Trophoblast cell (in vitro differentiated cells and primary cell): ENCODE measurements at regions not wholly inside any gene's neighbourhood (a gene's known extent, or its start where the extent isn't known, plus 50 kb on each side); places are given as distances from the start of the nearest gene placed in this dataset.
"Not testable (repeated sequence)": the region's sequence is repeated elsewhere in the genome, so short reads cannot be mapped to it uniquely, and the experiment has no call there.

ENCODE experiments used
- DNase-seq, 2 donors: peaks; one replicate each; pipeline ENCODE4 v3.0.0-alpha.2; 2016
- H2AFZ ChIP-seq: 2 replicates; pipeline ENCODE4 v1.6.1; 2013; ENCODE audit warnings: low read length, moderate library complexity, mild to moderate bottlenecking; ENCODE audit not compliant: insufficient read depth, poor library complexity
- H2AK5ac ChIP-seq: 2 replicates; pipeline ENCODE4 v1.6.1; 2013; ENCODE audit warnings: mild to moderate bottlenecking, low read length
- H2BK120ac ChIP-seq: 2 replicates; pipeline ENCODE4 v1.6.1; 2013; ENCODE audit warnings: low read length, mild to moderate bottlenecking, moderate library complexity; ENCODE audit not compliant: insufficient read depth, poor library complexity
- H2BK12ac ChIP-seq: 2 replicates; pipeline ENCODE4 v1.6.1; 2013; ENCODE audit warnings: mild to moderate bottlenecking, low read length, moderate library complexity
- H2BK5ac ChIP-seq: 2 replicates; pipeline ENCODE4 v1.6.1; 2013; ENCODE audit warnings: low read length, low read depth, moderate library complexity, mild to moderate bottlenecking; ENCODE audit not compliant: poor library complexity
- H3K14ac ChIP-seq: 2 replicates; pipeline ENCODE4 v1.6.1; 2013; ENCODE audit warnings: mild to moderate bottlenecking, low read length
- H3K18ac ChIP-seq: 2 replicates; pipeline ENCODE4 v1.6.1; 2013; ENCODE audit warnings: mild to moderate bottlenecking, low read length
- H3K23ac ChIP-seq: 2 replicates; pipeline ENCODE4 v1.6.1; 2013; ENCODE audit warnings: low read length
- H3K27ac ChIP-seq: 2 replicates; pipeline ENCODE4 v1.5.1; 2013; ENCODE audit warnings: low read depth, mild to moderate bottlenecking, inconsistent platforms, low read length, moderate library complexity
- H3K27me3 ChIP-seq: 2 replicates; pipeline ENCODE4 v1.6.1; 2013; ENCODE audit warnings: inconsistent platforms, mild to moderate bottlenecking, low read length, moderate library complexity; ENCODE audit not compliant: insufficient read depth
- H3K36me3 ChIP-seq, 2 experiments: 1 replicate in 1 of 2; 2 replicates in 1 of 2; pipeline ENCODE4 v1.6.1; 2013; ENCODE audit warnings: low read length in 2 of 2, mild to moderate bottlenecking in 2 of 2, moderate library complexity in 1 of 2; ENCODE audit not compliant: insufficient read depth in 2 of 2, control insufficient read depth in 1 of 2
- H3K4ac ChIP-seq: 2 replicates; pipeline ENCODE4 v1.6.1; 2013; ENCODE audit warnings: low read depth, mild to moderate bottlenecking, low read length, moderate library complexity
- H3K4me1 ChIP-seq, 2 experiments: 1 replicate in 1 of 2; 2 replicates in 1 of 2; pipeline ENCODE4 v1.6.1; 2013; ENCODE audit warnings: low read length in 2 of 2, mild to moderate bottlenecking in 2 of 2, moderate library complexity in 1 of 2; ENCODE audit not compliant: insufficient read depth in 2 of 2, control insufficient read depth in 1 of 2
- H3K4me2 ChIP-seq: 2 replicates; pipeline ENCODE4 v1.6.1; 2013; ENCODE audit warnings: inconsistent platforms, mild to moderate bottlenecking, low read length, moderate library complexity
- H3K4me3 ChIP-seq: 2 replicates; pipeline ENCODE4 v1.5.1; 2013; ENCODE audit warnings: mild to moderate bottlenecking, low read depth, low read length, inconsistent platforms
- H3K79me1 ChIP-seq: one replicate; pipeline ENCODE4 v1.6.1; 2013; ENCODE audit warnings: low read length
- H3K79me2 ChIP-seq: 2 replicates; pipeline ENCODE4 v1.6.1; 2013; ENCODE audit warnings: low read length, mild to moderate bottlenecking; ENCODE audit not compliant: control insufficient read depth, insufficient read depth, poor library complexity
- H3K9ac ChIP-seq: 2 replicates; pipeline ENCODE4 v1.6.1; 2013; ENCODE audit warnings: mild to moderate bottlenecking, low read length
- H3K9me3 ChIP-seq: 2 replicates; pipeline ENCODE4 v1.6.1; 2013; ENCODE audit warnings: low read depth, mild to moderate bottlenecking, control low read depth, inconsistent platforms, low read length; ENCODE audit not compliant: insufficient read depth
- H4K12ac ChIP-seq: 2 replicates; pipeline ENCODE4 v1.6.1; 2013; ENCODE audit warnings: low read depth, mild to moderate bottlenecking, low read length, moderate library complexity
- H4K8ac ChIP-seq: 2 replicates; pipeline ENCODE4 v1.6.1; 2013; ENCODE audit warnings: low read depth, mild to moderate bottlenecking, low read length, moderate library complexity
- H4K91ac ChIP-seq: one replicate; pipeline ENCODE4 v1.6.1; 2013; ENCODE audit warnings: low read depth, mild to moderate bottlenecking, low read length, moderate library complexity
- WGBS: extraction: QIAGEN DNeasy Blood & Tissue Kit; methylation state at CpG from one replicate; pipeline ENCODE4 v1.1.7; 2013; ENCODE audit warnings: missing lambda C conversion rate; ENCODE audit not compliant: insufficient read length, insufficient coverage; ENCODE audit errors: extremely low coverage; 5-methylcytosine and 5-hydroxymethylcytosine counted together

GRCh38 chr18:51360301-51360700 lies 162.8 kb upstream of the MEX3C start:
- H3K9ac ChIP-seq, H3K18ac ChIP-seq, H3K36me3 ChIP-seq, H3K4me2 ChIP-seq, H2BK120ac ChIP-seq, H3K23ac ChIP-seq, H3K14ac ChIP-seq, H3K4me3 ChIP-seq, H2BK5ac ChIP-seq, H3K79me1 ChIP-seq, H3K4me1 ChIP-seq, H4K12ac ChIP-seq, H3K9me3 ChIP-seq, H2AFZ ChIP-seq, H2BK12ac ChIP-seq, H4K8ac ChIP-seq, DNase-seq, H4K91ac ChIP-seq, H3K27ac ChIP-seq, H3K27me3 ChIP-seq, H3K79me2 ChIP-seq, H2AK5ac ChIP-seq, H3K4ac ChIP-seq: not testable (repeated sequence)
- WGBS = no CpG with 5 or more reads among the region's 10 CpGs

- WGBS = no CpG with 5 or more reads among the region's 6 CpGs
- no peak overlapping the region for H2BK120ac ChIP-seq
These were observed 163.8 kb upstream of the MEX3C start for GRCh38 chr18:51361130-51361860.

GRCh38 chr18:51363384-51363783 lies 165.9 kb upstream of the MEX3C start:
- no CpG with 5 or more reads among the region's 1 CpG for WGBS

More at GRCh38 chr18:51361130-51361860, 163.8 kb upstream of the MEX3C start:
- Histone ChIP-seq H3K14ac (no peak overlapping the region), H3K79me2 (no peaks in the 10 kb centered on the region), H3K4me3 (no peak overlapping the region), H4K12ac (no peak overlapping the region), H2BK5ac (no peak overlapping the region), H3K27ac (no peak overlapping the region), H3K9ac (no peak overlapping the region), H3K27me3 (no peaks in the 10 kb centered on the region), H2BK12ac (no peak overlapping the region), H4K91ac (no peak overlapping the region), H3K4ac (no peak overlapping the region), H2AK5ac (no peak overlapping the region), H4K8ac (no peak overlapping the region), H3K36me3 (no peaks in the 10 kb centered on the region), H3K18ac (no peak overlapping the region), H3K4me2 (no peak overlapping the region), H2AFZ (no peak overlapping the region), H3K23ac (no peak overlapping the region), H3K4me1 (peaks cover 0 to 3% of the 10 kb centered on the region in 2 experiments), H3K9me3 (no peaks in the 10 kb centered on the region), H3K79me1 (no peaks in the 10 kb centered on the region)
- DNase-seq = peak in 1 of 2 donors; percentile 42

GRCh38 chr18:51370996-51371395 lies 173.5 kb upstream of the MEX3C start:
- H2BK5ac ChIP-seq = no peak overlapping the region
- no peak overlapping the region for H4K91ac ChIP-seq
- H2BK120ac ChIP-seq = no peak overlapping the region
- H2AK5ac ChIP-seq = no peak overlapping the region
- no peaks in the 10 kb centered on the region for H3K9me3 ChIP-seq
- H2AFZ ChIP-seq = no peak overlapping the region
- no CpG with 5 or more reads among the region's 3 CpGs for WGBS
- H3K4ac ChIP-seq = no peak overlapping the region
- no peak overlapping the region for H2BK12ac ChIP-seq
- H3K27me3 ChIP-seq = no peaks in the 10 kb centered on the region
- no peak for DNase-seq
- no peak overlapping the region for H3K4me2 ChIP-seq
- no peak overlapping the region for H3K18ac ChIP-seq
- no peak overlapping the region for H3K9ac ChIP-seq
- H4K12ac ChIP-seq = no peak overlapping the region
- no peaks in the 10 kb centered on the region for H3K36me3 ChIP-seq
- H3K4me3 ChIP-seq = no peak overlapping the region
- no peak overlapping the region for H3K27ac ChIP-seq
- no peak overlapping the region for H3K14ac ChIP-seq
- H3K23ac ChIP-seq = no peak overlapping the region
- no peaks in the 10 kb centered on the region for H3K79me1 ChIP-seq
- no peak overlapping the region for H4K8ac ChIP-seq
- H3K4me1 ChIP-seq = no peaks in the 10 kb centered on the region
- H3K79me2 ChIP-seq = no peaks in the 10 kb centered on the region

More at GRCh38 chr18:51363384-51363783, 165.9 kb upstream of the MEX3C start:
- H2BK120ac ChIP-seq = no peak overlapping the region
- no peak overlapping the region for H4K8ac ChIP-seq
- H4K91ac ChIP-seq = no peak overlapping the region
- no peak overlapping the region for H3K9ac ChIP-seq
- H2AK5ac ChIP-seq = no peak overlapping the region
- peaks cover 0 to 3% of the 10 kb centered on the region in 2 experiments for H3K4me1 ChIP-seq
- no peak overlapping the region for H3K18ac ChIP-seq
- no peak overlapping the region for H3K23ac ChIP-seq
- no peak for DNase-seq
- H3K36me3 ChIP-seq = no peaks in the 10 kb centered on the region
- no peak overlapping the region for H3K4ac ChIP-seq
- H4K12ac ChIP-seq = no peak overlapping the region
- no peaks in the 10 kb centered on the region for H3K79me2 ChIP-seq
- no peak overlapping the region for H3K14ac ChIP-seq
- no peak overlapping the region for H2AFZ ChIP-seq
- no peaks in the 10 kb centered on the region for H3K79me1 ChIP-seq
- no peaks in the 10 kb centered on the region for H3K9me3 ChIP-seq
- H2BK12ac ChIP-seq = no peak overlapping the region
- no peak overlapping the region for H3K4me2 ChIP-seq
- H3K27me3 ChIP-seq = no peaks in the 10 kb centered on the region
- H3K4me3 ChIP-seq = no peak overlapping the region
- H3K27ac ChIP-seq = no peak overlapping the region
- no peak overlapping the region for H2BK5ac ChIP-seq
